OCI-LY1 (cell line): ENCODE measurements at regions not wholly inside any gene's neighbourhood (a gene's known extent, or its start where the extent isn't known, plus 50 kb on each side); places are given as distances from the start of the nearest gene placed in this dataset.

ENCODE experiments used
- H2AFZ ChIP-seq: fragments of 200-600 bp; sonication (generic), shearing (Covaris generic); 2 replicates; pipeline ENCODE4 v1.6.0; 2014; ENCODE audit warnings: antibody characterized with exemption, mild to moderate bottlenecking, low read length
- H3F3A ChIP-seq: fragments of 200-600 bp; sonication (generic), shearing (Covaris generic); 2 replicates; pipeline ENCODE4 v1.6.0; 2014; ENCODE audit warnings: mild to moderate bottlenecking, antibody characterized with exemption, low read length, moderate library complexity; ENCODE audit not compliant: insufficient read depth
- H3K27ac ChIP-seq: fragments of 200-600 bp; sonication (generic); 2 replicates; pipeline ENCODE4 v1.5.1; 2014; ENCODE audit warnings: low read length, mixed run types, mild to moderate bottlenecking, low read depth; ENCODE audit not compliant: poor library complexity, severe bottlenecking
- H3K27me3 ChIP-seq: fragments of 200-600 bp; sonication (generic); 2 replicates; pipeline ENCODE4 v1.6.0; 2014; ENCODE audit warnings: antibody characterized with exemption, mild to moderate bottlenecking, low read length, moderate library complexity; ENCODE audit not compliant: insufficient read depth
- H3K36me3 ChIP-seq: fragments of 200-600 bp; sonication (generic); 2 replicates; pipeline ENCODE4 v1.6.1; 2014; ENCODE audit warnings: mild to moderate bottlenecking, antibody characterized with exemption, low read length, moderate library complexity, mixed read lengths; ENCODE audit not compliant: insufficient read depth
- H3K4me1 ChIP-seq: fragments of 200-600 bp; sonication (generic); 2 replicates; pipeline ENCODE4 v1.5.1; 2014; ENCODE audit warnings: mild to moderate bottlenecking, low read length, moderate library complexity; ENCODE audit not compliant: insufficient read depth, severe bottlenecking
- H3K4me2 ChIP-seq: fragments of 200-600 bp; sonication (generic), shearing (Covaris generic); 2 replicates; pipeline ENCODE4 v1.6.1; 2014; ENCODE audit warnings: low read length
- H3K4me3 ChIP-seq: fragments of 200-600 bp; sonication (generic); 2 replicates; pipeline ENCODE4 v1.5.1; 2014; ENCODE audit warnings: low read length, low read depth, mild to moderate bottlenecking, mixed read lengths; ENCODE audit not compliant: poor library complexity, severe bottlenecking
- H3K79me2 ChIP-seq: fragments of 200-600 bp; shearing (Covaris generic); 2 replicates; pipeline ENCODE4 v1.6.1; 2016; ENCODE audit warnings: mixed run types, low read length, mixed read lengths; ENCODE audit not compliant: insufficient read depth
- H3K9ac ChIP-seq: fragments of 200-600 bp; sonication (generic), shearing (Covaris generic); 2 replicates; pipeline ENCODE4 v1.6.1; 2014; ENCODE audit warnings: mild to moderate bottlenecking, low read length, mixed read lengths
- H3K9me2 ChIP-seq: fragments of 200-600 bp; sonication (generic), shearing (Covaris generic); 2 replicates; pipeline ENCODE4 v1.6.1; 2014; ENCODE audit warnings: low read depth, mild to moderate bottlenecking, low read length, mixed read lengths
- H3K9me3 ChIP-seq: fragments of 200-600 bp; shearing (Covaris generic); 2 replicates; pipeline ENCODE4 v1.6.1; 2014; ENCODE audit warnings: low read length, mixed read lengths
- H4K20me1 ChIP-seq: fragments of 200-600 bp; sonication (generic), shearing (Covaris generic); 2 replicates; pipeline ENCODE4 v1.6.0; 2016; ENCODE audit warnings: mild to moderate bottlenecking, low read length; ENCODE audit not compliant: insufficient read depth
- CTCF ChIP-seq: fragments of 200-600 bp; sonication (generic), shearing (Covaris generic); IDR thresholded peaks from 2 replicates; pipeline ENCODE4 v1.5.1; 2017; ENCODE audit warnings: mild to moderate bottlenecking, antibody characterized with exemption, low read length, moderate library complexity, mixed read lengths
- EZH2 ChIP-seq: fragments of 200-600 bp; sonication (generic), shearing (Covaris generic); IDR thresholded peaks from 2 replicates; pipeline ENCODE4 v1.8.0; 2017; ENCODE audit warnings: borderline replicate concordance, mixed run types, mild to moderate bottlenecking, antibody characterized with exemption, low read length, moderate library complexity, mixed read lengths

- TF ChIP-seq CTCF (no peak), EZH2 (no peak)
- no peaks in the 10 kb centered on the region for H3F3A ChIP-seq
- H3K4me3 ChIP-seq, result no peak overlapping the region
- H3K36me3 ChIP-seq, result no peaks in the 10 kb centered on the region
- no peak overlapping the region for H3K4me2 ChIP-seq
- H3K27me3 ChIP-seq, result no peaks in the 10 kb centered on the region
- no peaks in the 10 kb centered on the region for H3K9me3 ChIP-seq
- no peak overlapping the region for H2AFZ ChIP-seq
- no peaks in the 10 kb centered on the region for H3K9me2 ChIP-seq
- no peak overlapping the region for H3K9ac ChIP-seq
- no peaks in the 10 kb centered on the region for H3K4me1 ChIP-seq
- no peak overlapping the region for H3K27ac ChIP-seq
- H3K79me2 ChIP-seq, result no peaks in the 10 kb centered on the region
- no peaks in the 10 kb centered on the region for H4K20me1 ChIP-seq
Measured at GRCh38 chr12:18907127-18907526, 169.2 kb downstream of the CAPZA3 start.

- no peaks in the 10 kb centered on the region for H3K27me3 ChIP-seq
- H3K9me2 ChIP-seq, result no peaks in the 10 kb centered on the region
- no peak overlapping the region for H2AFZ ChIP-seq
- H3K79me2 ChIP-seq, result no peaks in the 10 kb centered on the region
- H3K4me2 ChIP-seq, result no peak overlapping the region
- no peaks in the 10 kb centered on the region for H4K20me1 ChIP-seq
- H3K4me1 ChIP-seq, result no peaks in the 10 kb centered on the region
- H3K9ac ChIP-seq, result no peak overlapping the region
- no peaks in the 10 kb centered on the region for H3F3A ChIP-seq
- H3K4me3 ChIP-seq, result no peak overlapping the region
- H3K36me3 ChIP-seq, result no peaks in the 10 kb centered on the region
- no peak overlapping the region for H3K27ac ChIP-seq
- no peaks in the 10 kb centered on the region for H3K9me3 ChIP-seq
- no peak for TF ChIP-seq EZH2
- TF ChIP-seq CTCF, result no peak
Measured at GRCh38 chr12:18907728-18908127, 169.8 kb downstream of the CAPZA3 start.

DNA sequence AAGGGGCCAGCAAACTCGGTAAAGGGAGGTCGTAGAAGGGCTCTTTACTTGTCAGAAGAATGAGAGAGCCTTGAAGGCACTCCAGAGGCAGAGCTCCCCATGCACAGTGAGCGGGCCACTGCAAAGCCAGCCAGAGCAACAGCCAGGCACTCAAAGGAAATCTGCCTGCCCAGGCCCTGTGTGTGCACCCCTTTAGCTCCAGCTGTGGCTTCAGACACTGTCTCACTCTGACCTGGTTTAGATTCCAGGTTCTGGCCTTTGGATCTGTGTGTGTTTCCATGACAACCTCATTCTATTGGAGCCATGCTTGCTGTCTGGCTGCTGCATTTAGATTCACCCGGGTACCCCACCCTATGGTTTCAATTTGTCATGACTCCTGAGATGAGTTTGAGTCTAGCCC lies 170.3 kb downstream of the CAPZA3 start:
- no peaks in the 10 kb centered on the region for H4K20me1 ChIP-seq
- H3K9ac ChIP-seq, result no peak overlapping the region
- H3K4me1 ChIP-seq, result no peaks in the 10 kb centered on the region
- no peaks in the 10 kb centered on the region for H3K9me2 ChIP-seq
- TF ChIP-seq CTCF (no peak), EZH2 (no peak)
- H2AFZ ChIP-seq, result no peak overlapping the region
- no peak overlapping the region for H3K4me3 ChIP-seq
- H3K9me3 ChIP-seq, result no peaks in the 10 kb centered on the region
- no peaks in the 10 kb centered on the region for H3K36me3 ChIP-seq
- H3K27me3 ChIP-seq, result no peaks in the 10 kb centered on the region
- no peaks in the 10 kb centered on the region for H3F3A ChIP-seq
- H3K79me2 ChIP-seq, result no peaks in the 10 kb centered on the region
- H3K27ac ChIP-seq, result no peak overlapping the region
- no peak overlapping the region for H3K4me2 ChIP-seq
